GM23338 (cell line): ENCODE measurements at regions not wholly inside any gene's neighbourhood (a gene's known extent, or its start where the extent isn't known, plus 50 kb on each side); places are given as distances from the start of the nearest gene placed in this dataset.

Experiments used
- CREB1 ChIP-seq: fragments of 250-450 bp; sonication (Bioruptor Pico); IDR thresholded peaks from 2 replicates; pipeline ENCODE4 v1.5.0; 2020; ENCODE audit warnings: low read depth, mild to moderate bottlenecking, moderate library complexity
- CTCF ChIP-seq, 2 experiments: fragments of 200-600 bp in 1 of 2; sonication (generic) in 1 of 2; conservative IDR thresholded peaks; 2 replicates each; pipeline versions ENCODE4 v1.5.1 to v1.6.1; 2016 to 2017; ENCODE audit warnings: antibody characterized with exemption in 2 of 2, low read depth in 2 of 2, mild to moderate bottlenecking in 2 of 2, moderate library complexity in 1 of 2
- EZH2 ChIP-seq: fragments of 200-600 bp; sonication (generic); IDR thresholded peaks from one replicate; pipeline ENCODE4 v1.8.0; 2017; ENCODE audit warnings: antibody characterized with exemption, mild to moderate bottlenecking, low read depth; ENCODE audit not compliant: unreplicated experiment
- EZH2phosphoT487 ChIP-seq: fragments of 200-600 bp; sonication (generic); IDR thresholded peaks from one replicate; pipeline ENCODE4 v1.8.1; 2018; ENCODE audit warnings: antibody characterized with exemption; ENCODE audit not compliant: unreplicated experiment
- JUNB ChIP-seq: IDR thresholded peaks from one replicate; pipeline ENCODE4 v1.6.1; 2016; ENCODE audit warnings: antibody characterized with exemption; ENCODE audit not compliant: unreplicated experiment
- POLR2AphosphoS5 ChIP-seq: IDR thresholded peaks from 2 replicates; pipeline ENCODE4 v1.6.1; 2016; ENCODE audit warnings: antibody characterized with exemption, low read depth
- REST ChIP-seq: IDR thresholded peaks from one replicate; pipeline ENCODE4 v1.6.1; 2018; ENCODE audit warnings: antibody characterized with exemption; ENCODE audit not compliant: unreplicated experiment
- ZNF114 ChIP-seq: fragments of 250-450 bp; sonication (Bioruptor Pico); IDR thresholded peaks from 2 replicates; pipeline ENCODE4 v1.5.0; 2020; ENCODE audit warnings: mild to moderate bottlenecking, moderate library complexity

GRCh38 chr9:20033511-20033910 is 244.7 kb upstream of the SLC24A2 start:
- TF ChIP-seq CTCF (conservative IDR thresholded peaks at IDR 0.05; ENCODE audit: low read depth in 2 of 2) (no peak), REST (no peak), ZNF114 (CRISPR knock-in tag) (no peak), CREB1 (no peak), EZH2 (no peak), EZH2phosphoT487 (no peak), POLR2AphosphoS5 (no peak), JUNB (no peak)
